ENCODE measurements at regions not wholly inside any gene's neighbourhood (a gene's known extent, or its start where the extent isn't known, plus 50 kb on each side); places are given as distances from the start of the nearest gene placed in this dataset.
"Not testable (repeated sequence)": the region's sequence is repeated elsewhere in the genome, so short reads cannot be mapped to it uniquely, and the experiment has no call there.

DNA sequence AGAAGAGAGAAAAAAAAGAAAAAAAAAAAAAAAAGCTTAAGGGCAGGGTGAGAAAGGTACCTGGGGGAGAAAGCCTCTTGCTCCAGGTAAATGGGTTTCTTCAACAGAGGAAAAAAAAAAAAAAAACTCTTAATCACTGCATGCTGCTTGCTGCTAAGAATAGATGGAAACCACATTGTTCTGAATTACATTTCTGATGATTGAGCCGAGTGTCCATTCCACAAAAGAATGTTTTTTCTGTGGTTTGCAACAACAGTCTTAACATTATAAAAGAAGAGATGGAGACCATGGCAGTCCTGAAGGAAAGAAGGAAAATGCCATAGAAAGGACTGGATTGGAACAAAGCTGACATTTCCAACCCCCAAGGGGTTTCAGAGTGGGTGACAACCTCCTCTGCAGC is 1312.7 kb downstream of the SLITRK1 start:
- no peak for DNase-seq

DNA sequence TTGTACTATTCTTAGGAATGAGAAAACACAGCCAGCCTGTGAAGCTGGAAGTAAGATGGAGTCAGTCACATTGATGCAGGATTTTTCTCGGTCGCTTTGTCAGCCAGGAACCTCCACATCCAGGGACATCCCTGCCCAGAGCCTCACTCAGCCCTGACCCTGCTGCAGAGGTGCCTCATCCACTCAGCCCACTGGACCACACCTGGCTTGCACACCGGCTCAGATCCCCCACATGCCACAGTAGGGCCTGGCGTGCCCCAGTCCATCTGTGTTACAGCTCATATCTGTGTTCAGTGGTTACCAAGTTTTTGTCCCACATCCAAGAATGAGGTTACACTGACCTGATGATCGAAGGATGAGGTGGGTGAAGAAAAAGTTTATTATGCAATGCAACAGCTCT is 1315.4 kb downstream of the SLITRK1 start:
- no peak for DNase-seq

DNA sequence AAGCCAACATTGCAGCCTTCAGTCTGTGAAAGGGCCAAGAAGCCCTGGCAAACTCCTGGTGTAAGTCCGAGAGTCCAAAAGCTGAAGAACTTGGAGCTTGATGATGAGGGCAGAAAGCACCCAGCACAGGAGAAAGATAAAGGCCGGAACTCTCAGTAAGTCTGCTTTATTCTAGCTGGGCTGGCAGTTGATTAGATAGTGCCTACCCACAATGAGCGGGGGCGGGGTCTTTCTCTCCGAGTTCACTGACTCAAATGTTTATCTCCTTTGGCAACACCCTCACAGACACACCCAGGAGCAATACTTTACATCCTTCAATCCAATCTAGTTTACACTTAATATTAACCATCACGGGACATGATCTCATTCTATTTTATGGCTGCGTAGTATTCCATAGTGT is 1317.1 kb downstream of the SLITRK1 start:
- DNase-seq: no peak

DNA sequence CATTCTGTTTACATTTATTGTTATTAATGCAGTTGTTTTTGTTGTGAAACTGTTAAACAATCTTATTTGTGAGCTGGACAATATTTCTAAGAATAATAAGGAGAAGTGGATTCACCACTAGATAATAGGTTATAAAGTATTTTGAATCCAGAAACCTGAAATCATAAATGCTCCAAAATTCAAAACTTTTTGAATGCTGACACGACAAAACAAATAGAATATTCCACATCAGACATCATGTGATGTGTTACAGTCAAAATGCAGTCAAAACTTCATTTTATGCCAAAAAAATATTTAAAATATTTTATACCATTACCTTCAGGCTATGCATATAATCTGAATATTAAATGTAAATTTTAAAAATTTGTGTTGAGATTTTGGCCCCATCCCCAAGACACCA is 1321.4 kb downstream of the SLITRK1 start:
- no peak for DNase-seq

DNA sequence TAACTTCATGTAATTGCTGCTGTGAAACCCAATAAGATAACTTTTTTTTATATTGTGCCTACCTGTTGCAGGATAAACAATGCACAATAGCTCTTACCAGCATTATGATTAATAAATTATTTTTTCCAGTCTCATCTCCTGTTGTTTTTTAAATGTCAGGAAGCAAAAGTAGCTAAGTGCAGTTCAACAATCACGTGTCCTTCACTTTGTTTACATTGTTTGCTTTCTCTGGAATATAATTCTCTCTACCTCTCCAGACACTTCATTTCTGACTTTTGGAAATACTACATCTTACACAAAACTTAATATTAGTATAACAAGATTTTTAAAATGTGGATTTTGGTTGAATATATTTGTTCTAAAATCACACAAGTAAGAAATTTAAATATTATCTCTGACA is 1359.4 kb downstream of the SLITRK1 start:
- DNase-seq: no peak

DNA sequence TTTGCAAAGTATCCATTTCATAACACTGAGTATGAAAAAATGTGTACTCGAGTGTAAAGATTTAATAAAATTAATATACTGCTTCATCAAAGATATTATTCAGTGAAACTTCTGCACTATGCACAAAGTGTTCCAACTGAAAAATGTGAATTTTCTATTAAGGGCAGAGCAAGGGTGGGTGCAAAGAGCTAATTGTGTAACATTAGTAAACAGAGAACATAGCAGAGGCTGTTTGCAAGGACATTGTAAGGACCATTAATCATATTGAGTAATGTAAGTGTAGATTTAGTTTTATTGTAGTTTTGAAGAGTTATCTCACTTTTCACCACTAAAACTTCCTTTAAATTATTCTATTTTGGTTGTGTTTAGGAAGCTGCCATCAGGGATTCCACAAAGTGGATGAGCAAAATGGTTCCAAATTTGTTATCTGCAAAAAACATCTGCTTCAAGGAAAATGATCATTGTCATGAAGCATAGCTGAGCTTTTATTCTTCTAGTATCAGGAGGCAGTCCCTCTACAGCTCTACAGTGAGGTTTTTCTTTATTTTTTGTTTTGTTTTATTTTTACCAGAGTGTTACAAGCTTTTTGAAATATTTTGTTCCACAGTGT is 1375.4 kb downstream of the SLITRK1 start:
- DNase-seq: peak; percentile 11

DNA sequence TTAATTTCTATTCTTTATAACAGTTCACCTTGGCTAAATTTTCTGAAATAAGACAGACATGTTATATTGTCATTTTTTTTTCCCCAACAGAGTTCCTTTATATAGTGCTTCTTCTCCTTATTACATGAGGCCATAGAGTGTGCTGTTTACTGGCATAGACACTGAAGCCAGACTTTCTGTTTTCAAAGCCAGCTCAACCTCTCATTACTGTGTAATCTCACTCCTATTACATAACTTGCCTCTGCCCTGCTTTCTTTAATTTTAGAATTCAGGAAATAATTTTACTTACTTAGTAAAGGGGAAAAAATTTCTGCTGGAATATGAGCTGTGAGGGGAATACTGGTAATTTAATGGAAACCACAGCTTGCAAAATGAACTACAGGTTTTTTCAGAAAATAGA is 1380.4 kb downstream of the SLITRK1 start:
- no peak for DNase-seq

DNA sequence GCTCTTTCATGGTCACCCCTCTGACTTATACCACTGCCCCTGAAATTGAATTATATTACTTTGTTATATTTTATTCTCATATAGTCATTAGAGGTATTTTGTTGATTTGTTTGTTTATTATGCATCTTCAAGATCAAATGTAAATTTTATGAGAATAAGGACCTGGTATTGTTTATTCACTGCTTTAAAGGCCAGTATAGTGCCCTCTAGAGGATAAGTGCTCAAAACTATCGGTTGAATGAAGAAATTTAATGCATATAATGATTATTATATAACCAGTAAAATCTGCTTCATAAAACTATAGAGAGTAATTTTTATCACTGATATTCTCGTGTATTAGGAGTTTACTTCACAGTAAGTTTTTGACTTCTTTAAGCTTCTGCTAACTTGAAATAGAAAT is 1401.9 kb downstream of the SLITRK1 start:
- no peak for DNase-seq

DNA sequence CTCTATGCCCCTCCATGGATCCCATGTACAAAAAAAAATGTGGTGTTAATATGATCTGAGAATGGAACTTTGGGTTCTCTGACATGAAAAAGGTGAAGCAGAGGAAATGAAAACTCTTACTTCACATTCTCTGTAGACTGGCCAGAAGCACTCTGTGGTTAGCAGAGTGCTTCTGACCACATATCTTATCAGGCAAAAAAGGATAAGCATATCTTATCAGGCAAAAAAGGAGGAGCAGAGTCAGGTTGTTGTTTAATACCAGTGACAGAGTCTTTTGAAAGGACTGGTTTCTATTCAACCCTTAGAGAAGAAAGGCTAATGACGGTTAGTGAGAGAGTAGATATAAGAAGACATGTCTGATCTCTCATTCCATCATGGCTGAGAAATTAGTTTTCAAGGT is 1404.8 kb downstream of the SLITRK1 start:
- DNase-seq: no peak

DNA sequence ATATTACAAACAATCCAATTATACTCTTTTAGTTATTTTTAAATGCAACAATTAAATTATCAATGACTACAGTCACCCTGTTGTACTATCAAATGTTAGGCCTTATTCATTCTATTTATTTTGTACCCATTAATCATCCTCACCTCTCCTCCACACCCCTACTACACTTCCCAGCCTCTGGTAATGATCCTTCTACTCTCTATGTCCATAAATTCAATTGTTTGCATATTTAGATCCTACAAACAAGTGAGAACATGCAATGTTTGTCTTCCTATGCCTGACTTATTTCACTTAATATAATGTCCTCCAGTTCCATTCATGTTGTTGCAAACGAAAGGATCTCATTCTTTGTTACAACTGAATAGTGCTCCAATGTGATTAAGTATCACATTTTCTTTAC is 1414.6 kb downstream of the SLITRK1 start:
- DNase-seq: no peak

DNA sequence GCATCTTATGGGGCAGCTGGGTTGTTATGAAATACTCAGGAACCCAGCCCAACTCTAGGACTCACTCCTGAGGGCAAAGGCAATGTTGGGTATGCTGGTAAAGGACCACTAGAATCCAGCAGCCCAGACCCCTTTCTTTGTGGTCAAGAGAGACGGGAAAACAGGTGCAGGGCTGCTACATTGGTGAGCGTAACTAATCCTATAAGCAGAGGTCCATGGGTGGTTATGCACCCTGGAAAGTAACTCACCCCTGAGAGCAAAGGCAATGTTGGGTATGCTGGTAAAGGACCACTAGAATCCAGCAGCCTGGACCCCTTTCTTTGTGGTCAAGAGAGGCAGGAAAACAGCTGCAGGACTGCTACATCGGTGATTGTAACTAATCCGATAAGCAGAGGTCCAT is 1422.7 kb downstream of the SLITRK1 start:
- DNase-seq: not testable (repeated sequence)

DNA sequence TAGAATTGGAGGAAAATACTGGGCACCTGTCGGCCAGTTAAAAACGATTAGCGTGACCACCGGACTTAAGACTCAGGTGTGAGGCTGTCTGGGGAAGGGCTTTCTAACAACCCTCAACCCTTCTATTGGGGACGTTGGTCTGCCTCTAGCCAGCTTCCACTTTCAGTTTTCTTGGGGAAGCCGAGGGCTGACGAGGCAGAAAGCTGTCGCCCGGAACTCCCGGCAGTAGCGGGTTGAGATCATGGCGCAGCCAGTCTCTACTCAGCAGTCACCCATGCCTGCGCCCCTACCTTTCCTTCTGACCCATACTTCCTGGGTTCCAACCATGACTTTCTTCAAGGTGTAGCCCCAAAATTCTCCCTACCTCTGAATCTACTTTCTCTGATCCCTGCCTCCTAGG is 1424.1 kb downstream of the SLITRK1 start:
- DNase-seq: no peak

DNA sequence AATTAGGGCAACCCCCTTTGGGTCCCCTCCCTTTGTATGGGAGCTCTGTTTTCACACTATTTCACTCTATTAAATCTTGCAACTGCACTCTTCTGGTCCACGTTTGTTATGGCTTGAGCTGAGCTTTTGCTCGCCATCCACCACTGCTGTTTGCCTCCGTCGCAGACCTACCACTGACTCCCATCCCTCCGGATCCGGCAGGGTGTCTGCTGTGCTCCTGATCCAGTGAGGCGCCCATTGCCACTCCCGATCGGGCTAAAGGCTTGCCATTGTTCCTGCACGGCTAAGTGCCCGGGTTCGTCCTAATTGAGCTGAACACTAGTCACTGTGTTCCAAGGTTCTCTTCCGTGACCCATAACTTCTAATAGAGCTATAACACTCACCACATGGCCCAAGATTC is 1424.7 kb downstream of the SLITRK1 start:
- DNase-seq: not testable (repeated sequence)

DNA sequence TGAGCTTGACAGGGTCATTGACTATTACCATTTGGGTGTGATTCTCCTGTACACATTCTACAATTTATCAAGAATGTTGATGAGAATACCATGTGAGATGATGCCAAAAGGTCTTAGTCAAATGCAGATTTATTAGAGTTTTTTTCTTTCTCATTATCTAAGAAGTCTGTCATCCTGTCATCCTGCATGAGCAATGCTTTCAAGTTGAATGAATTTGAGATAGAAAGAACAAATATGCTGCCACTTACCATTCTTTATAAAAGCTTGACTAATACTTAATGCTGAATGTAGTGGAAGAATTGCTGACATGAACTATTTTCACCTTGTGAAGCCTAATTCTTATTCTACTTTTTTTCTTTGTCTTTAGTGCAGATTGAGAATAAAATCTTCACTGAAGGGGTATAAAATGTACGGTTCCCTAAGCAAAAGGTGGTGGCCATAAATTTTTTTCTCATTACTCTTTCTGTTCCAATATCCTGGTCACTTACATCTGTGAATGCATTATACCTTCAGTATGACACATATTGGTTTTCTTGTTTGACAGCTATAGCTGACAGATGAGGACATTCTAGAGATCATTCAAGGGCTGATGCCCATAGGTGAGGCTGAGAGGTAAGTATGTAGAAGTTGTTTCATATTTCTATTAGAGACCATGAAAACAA is 1434.7 kb downstream of the SLITRK1 start:
- no peak for DNase-seq

DNA sequence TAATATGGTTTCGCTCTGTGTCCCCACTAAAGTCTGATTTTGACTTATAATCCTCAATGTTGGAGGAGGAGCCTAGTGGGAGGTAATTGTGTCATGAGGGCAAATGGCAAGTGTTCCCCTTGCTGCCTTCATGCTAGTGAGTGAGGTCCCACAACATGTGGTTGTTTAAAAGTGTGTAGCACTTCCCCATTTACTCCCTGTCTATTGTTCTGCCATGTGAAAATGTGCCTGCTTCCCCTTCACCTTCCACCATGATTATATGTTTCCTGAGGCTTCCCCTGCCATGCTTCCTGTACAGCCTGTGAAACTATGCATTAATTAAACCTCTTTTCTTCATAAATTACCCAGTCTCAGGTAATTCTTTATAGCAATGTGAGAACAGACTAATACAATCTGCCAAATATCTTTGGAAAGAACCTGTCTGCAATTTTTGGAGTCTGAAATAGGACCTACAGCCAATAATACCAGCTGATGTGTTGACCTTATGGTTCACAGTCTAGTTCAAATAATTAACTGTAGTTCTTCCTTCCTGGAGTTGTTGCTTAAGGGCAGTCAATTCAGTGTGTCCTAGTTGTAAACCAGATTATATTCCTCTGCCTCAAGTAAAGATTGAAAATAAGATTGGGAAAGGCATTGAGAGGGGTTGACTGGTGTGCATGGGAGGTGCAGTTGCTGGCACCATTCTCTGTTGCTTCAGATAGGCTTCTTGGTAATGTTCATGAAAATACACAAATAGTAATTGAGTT is 1442.9 kb downstream of the SLITRK1 start:
- no peak for DNase-seq

DNA sequence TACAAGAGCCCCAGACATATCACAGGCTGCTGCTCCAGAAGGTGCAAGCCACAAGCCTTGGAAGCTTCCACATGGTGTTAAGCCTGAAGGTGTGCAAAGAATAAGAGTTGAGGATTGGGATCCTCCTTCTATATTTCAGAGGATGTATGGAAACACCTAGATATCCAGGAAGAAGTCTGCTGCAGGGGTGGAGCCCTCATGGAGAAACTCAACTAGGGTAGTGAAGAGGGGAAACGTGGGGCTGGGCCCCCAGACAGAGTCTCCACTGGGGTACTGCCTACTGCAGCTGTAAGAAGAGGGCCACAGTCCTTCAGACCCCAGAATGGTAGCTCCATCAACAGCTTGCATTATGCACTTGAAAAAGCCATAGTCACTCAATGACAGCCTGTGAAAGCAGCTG is 1444.0 kb downstream of the SLITRK1 start:
- no peak for DNase-seq

DNA sequence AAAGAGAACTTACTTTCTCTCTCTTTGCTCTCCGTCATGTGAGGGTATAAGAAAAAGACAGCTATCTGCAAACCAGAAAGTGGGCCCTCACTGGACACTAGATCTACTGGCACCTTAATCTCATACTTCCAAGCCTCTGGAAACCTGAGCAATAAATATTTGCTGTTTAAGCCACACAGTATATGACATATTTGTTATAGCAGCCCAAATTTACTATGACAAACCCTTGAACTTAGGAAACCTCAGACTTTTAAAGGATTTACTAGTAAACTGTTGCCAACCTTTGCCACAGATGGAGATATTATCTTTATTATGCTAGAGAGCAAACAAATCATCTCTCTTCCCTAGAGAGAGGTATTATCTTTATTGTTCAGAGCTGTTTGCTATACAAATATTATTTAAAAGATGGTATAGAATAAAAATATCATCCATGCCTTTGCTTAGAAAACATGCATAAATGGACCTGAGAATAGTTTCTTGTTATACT is 1446.1 kb downstream of the SLITRK1 start:
- no peak for DNase-seq

DNA sequence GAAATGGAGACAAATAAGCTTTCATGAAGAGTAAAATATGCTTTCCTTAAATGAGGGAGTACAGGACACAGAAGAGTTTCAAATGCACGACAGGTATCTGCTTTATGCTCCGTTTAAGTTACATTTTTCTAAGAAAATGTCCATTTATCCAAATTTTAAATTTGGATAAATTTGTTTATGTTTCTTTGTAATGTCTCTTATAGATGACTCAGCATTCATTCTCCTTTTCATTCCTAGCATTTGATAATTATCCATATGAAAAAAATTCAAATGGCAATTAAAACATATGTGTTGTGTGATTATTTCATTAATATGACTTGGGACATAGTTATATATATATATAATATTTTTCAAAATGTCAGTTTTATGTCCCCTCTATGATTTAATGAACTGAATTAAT is 1449.3 kb downstream of the SLITRK1 start:
- DNase-seq: no peak

DNA sequence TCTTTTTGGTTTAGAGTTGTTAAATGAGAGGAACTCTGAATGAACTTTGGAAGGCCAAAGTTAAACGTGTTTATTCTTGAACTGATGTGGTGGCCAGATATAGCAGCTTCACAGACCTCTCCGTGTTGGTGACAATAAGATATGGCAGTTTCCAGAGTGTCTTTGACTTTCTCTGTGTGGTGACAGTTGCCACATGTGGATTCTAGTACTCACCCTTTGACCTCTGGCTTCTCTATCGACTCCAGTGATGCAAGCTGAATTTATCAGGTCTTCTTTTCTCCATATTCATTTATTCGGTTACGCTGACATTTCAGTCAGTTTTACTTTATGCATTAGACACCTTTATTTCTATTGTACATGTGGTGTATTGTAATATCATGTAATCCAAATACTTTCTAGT is 1469.5 kb downstream of the SLITRK1 start:
- no peak for DNase-seq

DNA sequence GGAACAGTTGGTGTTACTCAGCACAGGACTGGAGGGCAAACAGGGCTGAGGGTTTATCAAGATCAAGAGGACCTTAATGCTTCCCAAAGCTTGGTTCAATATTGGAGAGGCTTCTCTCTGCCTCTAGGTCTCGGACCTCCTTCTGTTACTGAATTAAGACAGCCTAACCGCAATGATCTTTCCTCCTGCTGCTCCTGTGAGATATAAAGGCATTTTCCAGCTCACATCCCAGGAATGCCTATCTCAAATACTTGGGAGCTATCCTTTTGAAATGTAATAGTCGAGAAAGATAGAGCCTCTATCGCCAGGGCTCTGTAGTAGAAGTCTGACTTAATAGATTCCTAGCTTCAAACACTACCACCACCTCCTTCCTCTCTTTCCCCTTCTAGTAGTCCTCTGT is 1475.0 kb downstream of the SLITRK1 start:
- no peak for DNase-seq

DNA sequence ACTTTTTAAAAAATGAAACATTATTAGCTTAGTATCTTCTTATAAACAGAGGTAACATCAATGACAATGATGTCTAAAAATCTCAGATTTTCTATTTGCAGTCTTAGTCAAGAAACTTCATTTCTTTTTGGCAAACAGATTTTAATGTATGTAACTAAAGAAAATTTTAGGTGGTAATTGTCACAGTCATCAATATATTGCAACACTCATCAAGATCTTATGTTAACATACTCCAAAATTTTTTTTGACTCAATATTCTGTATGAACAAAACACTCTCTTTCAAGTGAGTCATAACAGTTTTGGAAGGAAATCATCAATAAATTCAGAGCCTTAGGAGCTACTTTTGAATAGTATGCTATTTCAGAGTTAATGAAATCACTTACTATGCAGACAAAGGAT is 1507.6 kb downstream of the SLITRK1 start:
- DNase-seq: no peak

DNA sequence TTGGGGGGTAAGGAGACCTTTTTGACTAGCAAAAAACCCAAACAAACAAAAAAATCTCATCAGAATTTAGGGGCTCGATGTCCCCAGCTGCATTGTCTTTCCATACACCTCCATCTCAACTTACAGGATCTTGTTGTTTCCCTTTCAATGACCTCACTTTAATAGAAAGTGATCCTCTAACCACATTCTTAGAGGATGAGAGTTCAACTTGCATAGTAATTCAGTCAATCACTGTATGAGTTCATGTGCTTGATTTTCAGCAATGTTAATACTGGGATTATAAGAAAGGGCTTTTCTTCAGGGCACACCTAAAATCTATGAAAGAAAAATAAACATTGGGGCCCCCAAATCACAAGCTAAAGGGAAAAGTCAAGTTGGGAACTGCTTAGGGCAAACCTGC is 1512.0 kb downstream of the SLITRK1 start:
- DNase-seq: no peak

DNA sequence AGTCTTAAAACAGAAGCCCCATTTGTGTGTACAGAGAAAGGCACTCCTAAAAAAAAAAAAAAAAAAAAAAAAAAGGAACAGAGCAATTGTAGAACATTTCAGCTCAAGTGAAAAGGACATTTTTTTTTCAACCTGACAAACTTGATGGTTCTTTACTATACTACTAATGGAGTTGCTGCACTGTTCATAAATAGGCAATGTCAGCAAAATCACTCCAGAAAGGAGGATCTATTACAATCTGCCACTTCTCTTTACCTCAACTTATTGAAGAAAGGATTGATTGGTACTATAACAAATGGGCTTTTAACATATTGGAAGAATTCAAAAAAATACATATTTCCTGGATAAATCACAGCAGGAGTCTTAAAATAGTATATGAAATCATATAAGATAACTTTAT is 1517.7 kb downstream of the SLITRK1 start:
- no peak for DNase-seq

DNA sequence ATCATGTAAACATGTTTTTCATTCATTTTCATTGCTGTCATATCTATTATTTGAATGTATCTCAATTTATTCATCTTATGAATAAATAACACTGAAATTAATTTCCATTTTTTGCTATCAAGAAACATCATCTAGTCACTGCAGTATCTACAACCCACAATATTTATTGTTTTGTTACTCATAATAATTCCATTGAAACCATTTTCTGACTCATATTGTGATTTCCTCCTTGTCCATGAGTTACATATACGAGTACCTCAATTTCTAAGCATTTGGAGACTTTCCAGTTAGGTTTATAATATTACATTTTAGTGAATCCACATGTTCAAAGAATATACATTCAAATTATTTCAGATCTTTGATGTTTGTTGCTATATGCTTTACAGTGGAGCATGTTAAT is 1524.0 kb downstream of the SLITRK1 start:
- DNase-seq: no peak

All from left kidney (tissue), 1 donor.